ENCODE measurements at regions not wholly inside any gene's neighbourhood (a gene's known extent, or its start where the extent isn't known, plus 50 kb on each side); places are given as distances from the start of the nearest gene placed in this dataset.

DNA sequence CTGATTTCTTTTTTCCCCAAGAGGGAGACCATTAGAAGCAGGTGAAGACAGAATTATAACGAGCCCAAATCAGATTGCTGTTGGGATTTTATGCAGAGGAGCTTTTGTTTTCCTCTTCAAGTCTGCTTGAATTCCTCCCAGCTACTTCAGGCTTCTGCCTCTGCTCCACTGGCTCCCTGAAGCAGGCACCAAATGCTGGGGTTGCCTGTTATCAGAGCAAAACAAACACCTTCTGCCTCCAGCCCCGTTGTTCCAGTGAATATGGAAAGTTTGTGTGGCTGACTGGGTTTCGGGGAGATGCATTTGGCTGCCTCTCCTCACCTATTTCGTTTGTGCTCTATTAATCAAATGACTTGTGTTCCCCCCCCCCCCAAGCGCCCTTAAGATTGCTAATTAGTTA lies 209.2 kb downstream of the URB2 start:
- TF ChIP-seq, protein P1, sequence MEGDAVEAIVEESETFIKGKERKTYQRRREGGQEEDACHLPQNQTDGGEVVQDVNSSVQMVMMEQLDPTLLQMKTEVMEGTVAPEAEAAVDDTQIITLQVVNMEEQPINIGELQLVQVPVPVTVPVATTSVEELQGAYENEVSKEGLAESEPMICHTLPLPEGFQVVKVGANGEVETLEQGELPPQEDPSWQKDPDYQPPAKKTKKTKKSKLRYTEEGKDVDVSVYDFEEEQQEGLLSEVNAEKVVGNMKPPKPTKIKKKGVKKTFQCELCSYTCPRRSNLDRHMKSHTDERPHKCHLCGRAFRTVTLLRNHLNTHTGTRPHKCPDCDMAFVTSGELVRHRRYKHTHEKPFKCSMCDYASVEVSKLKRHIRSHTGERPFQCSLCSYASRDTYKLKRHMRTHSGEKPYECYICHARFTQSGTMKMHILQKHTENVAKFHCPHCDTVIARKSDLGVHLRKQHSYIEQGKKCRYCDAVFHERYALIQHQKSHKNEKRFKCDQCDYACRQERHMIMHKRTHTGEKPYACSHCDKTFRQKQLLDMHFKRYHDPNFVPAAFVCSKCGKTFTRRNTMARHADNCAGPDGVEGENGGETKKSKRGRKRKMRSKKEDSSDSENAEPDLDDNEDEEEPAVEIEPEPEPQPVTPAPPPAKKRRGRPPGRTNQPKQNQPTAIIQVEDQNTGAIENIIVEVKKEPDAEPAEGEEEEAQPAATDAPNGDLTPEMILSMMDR (conservative IDR thresholded peaks at IDR 0.05): no peak
- no peak for TF ChIP-seq ZFX (IDR thresholded peaks at IDR 0.05)

DNA sequence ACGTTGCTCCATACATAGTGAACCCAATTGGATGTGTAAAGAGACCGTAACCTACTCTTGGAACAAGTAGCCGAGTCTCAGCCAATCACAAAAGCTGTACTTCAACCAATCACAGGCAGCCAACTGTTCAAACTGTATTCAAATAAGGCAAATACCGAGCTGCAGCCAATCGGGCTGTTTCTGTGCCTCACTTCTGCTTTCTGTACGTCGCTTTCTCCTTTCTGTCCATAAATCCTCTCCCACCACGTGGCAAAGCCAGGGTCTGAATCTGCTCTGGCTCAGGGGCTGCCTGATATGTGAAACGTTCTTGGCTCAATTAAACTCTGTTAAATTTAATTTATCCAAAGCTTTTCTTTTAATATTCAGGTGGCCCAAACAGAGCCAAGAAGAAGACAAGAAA lies 210.3 kb downstream of the URB2 start:
- H3K27ac ChIP-seq: no peak overlapping the region
- TF ChIP-seq, protein P1 (conservative IDR thresholded peaks at IDR 0.05): no peak
- TF ChIP-seq ZFX (IDR thresholded peaks at IDR 0.05): no peak

More for the DNA sequence above, 209.2 kb downstream of the URB2 start:
- H3K27ac ChIP-seq: no peak overlapping the region

DNA sequence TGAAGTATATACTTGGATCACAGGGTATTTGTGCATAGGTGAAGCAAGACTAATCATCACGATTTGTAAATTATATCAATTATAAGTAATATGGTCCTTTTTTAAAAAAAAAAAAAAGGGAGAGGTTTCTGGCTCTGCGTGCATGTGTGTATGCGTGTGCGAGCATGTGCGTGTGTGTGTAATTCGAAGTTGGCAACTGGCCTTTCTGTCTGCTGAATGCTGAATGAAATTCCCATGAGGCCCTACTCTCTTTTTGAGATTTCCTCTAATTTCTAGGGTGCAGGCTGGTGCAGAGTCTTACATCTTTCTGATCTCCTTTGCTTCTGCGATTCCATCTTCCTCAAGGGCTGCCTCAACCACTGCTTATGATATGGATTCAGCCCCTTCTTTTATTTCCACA lies 212.2 kb downstream of the URB2 start:
- TF ChIP-seq ZFX (IDR thresholded peaks at IDR 0.05): no peak
- TF ChIP-seq, protein P1 (conservative IDR thresholded peaks at IDR 0.05): no peak
- H3K27ac ChIP-seq: no peak overlapping the region

DNA sequence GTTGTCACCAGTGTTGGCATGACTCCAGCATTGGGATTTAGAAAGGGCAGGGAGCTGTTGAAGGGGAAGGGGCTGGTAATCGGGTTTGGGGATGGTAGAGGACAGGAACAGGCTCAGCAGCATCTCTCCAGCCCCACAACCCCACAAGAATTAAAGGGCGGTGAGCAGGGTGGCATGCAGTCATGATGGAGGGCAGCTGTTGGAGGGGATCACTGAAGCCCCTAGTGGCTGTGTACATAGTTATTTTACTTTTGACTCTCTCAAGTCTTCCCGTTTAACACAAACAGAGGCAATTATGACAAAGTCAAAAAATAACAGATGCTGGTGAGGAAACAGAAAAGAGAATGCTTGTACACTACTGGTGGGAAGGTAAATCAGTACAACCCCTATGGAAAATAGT lies 213.8 kb downstream of the URB2 start:
- TF ChIP-seq, protein P1 (conservative IDR thresholded peaks at IDR 0.05): no peak
- TF ChIP-seq ZFX (IDR thresholded peaks at IDR 0.05): no peak
- no peak overlapping the region for H3K27ac ChIP-seq

DNA sequence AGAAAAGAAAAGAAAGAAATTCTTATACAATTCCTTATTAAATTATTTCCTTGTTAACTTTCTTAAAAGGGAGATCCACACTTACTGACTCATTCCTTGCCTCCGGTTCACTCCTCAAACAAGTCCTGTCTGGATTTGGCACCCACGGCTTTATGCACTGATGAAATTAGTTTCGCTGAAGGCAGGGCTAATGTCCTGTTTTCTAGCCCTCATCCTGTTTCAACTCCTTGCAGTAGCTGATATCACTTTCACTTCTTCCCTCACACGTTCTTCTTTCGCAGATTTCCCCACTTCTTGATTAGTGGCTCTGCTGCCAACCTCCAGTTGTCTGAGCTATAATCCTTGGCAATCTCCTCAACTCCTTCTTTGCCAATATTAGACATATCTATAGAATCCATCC lies 215.2 kb downstream of the URB2 start:
- TF ChIP-seq, protein P1 (conservative IDR thresholded peaks at IDR 0.05): no peak
- TF ChIP-seq ZFX (IDR thresholded peaks at IDR 0.05): no peak
- H3K27ac ChIP-seq: no peak overlapping the region

DNA sequence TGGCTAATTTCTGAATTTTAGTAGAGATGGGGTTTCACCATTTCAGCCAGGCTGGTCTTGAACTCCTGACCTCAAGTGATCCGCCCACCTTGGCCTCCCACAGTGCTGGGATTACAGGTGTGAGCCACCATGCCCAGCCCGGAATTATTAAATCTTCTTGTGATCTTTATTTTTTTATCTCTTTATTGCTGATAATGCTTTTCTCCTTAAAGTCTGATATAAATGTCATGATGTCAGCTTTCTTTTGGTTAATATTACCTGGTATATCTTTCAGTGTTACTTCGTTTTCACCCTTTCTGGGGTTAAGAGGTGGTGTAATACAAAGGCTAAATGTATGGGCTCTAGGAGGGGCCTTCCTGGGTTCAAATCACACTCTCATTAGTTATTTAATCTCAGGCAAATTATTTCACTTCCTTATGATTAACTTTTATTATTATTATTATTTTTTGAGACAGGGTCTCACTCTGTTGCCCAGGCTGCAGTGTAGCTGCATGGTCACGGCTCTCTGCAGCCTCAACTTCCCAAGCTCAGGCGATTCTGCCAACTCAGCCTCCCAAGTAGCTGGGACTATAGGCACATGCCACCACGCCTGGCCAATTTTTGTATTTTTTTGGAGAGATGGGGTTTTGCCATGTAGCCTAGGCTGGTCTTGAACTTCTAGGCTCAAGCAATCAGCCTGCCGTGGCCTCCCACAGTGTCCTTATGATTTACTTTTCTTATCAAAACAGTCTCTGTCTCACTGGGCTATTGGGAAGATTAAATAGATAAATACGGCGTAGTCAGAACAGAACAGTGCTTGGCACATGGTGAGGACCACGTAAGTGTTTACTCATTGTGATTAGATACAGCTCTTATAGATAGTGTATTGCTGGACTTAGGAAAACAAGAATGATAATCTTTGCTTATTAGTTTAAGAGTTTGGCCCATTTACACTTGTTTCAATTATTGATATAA lies 216.5 kb downstream of the URB2 start:
- TF ChIP-seq, protein P1 (conservative IDR thresholded peaks at IDR 0.05): no peak
- TF ChIP-seq ZFX (IDR thresholded peaks at IDR 0.05): no peak

DNA sequence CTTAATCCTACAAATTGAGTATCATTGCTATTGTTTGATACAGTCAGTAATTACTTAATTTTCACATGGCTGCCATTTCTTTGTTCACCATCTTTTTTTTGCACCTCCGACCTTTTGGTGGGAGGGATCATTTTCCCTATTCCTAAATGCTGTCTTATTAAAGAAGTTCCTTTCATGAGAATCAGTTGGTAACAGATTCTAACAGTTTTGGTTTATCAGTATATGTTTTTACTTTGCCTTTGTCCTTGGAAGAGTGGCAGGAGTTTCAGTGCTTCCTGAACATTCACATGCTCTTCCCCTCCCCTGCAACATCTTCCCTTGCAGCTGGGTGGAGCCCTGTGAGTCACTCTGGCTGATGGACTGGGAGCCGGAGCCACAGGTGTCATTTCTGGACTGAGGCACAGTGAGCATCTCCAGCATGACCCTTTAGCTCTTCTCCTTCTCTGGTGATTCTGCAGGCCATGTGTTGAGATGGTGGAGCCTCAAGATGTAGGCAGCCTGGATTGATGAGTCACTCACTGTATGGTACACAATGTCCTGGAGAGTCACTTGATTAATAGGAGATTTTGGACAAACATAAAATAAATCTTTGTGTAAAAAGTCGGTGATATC lies 217.7 kb downstream of the URB2 start:
- peak overlapping the region; percentile 85 for H3K27ac ChIP-seq
- TF ChIP-seq, protein P1 (conservative IDR thresholded peaks at IDR 0.05): peak; percentile 44
- no peak for TF ChIP-seq ZFX (IDR thresholded peaks at IDR 0.05)

More for the DNA sequence above, 216.5 kb downstream of the URB2 start:
- H3K27ac ChIP-seq: peak overlapping the region; percentile 56
